Cardiac muscle cell (in vitro differentiated cells and primary cell): ENCODE measurements at regions not wholly inside any gene's neighbourhood (a gene's known extent, or its start where the extent isn't known, plus 50 kb on each side); places are given as distances from the start of the nearest gene placed in this dataset.

ENCODE experiments used
- DNase-seq, 2 donors: peaks; one replicate each; pipeline versions ENCODE4 v3.0.0 to v3.0.0-alpha.2; 2010 to 2017; ENCODE audit warnings: low read depth in 1 of 2, low spot score in 1 of 2
- H3K27ac ChIP-seq: fragments of 200-600 bp; sonication (generic); 2 replicates; pipeline ENCODE4 v1.5.1; 2016
- H3K27me3 ChIP-seq: fragments of 200-600 bp; sonication (generic); 2 replicates; pipeline ENCODE4 v1.6.0; 2016; ENCODE audit warnings: control low read depth
- H3K36me3 ChIP-seq: fragments of 200-600 bp; sonication (generic); 2 replicates; pipeline ENCODE4 v1.5.1; 2016; ENCODE audit warnings: control low read depth
- H3K4me1 ChIP-seq: fragments of 200-600 bp; sonication (generic); 2 replicates; pipeline ENCODE4 v1.8.1; 2017; ENCODE audit warnings: low read depth, mild to moderate bottlenecking, mixed run types
- H3K4me3 ChIP-seq: fragments of 200-600 bp; sonication (generic); 2 replicates; pipeline ENCODE4 v1.5.1; 2016; ENCODE audit warnings: mild to moderate bottlenecking
- H3K9me3 ChIP-seq: fragments of 200-600 bp; sonication (generic); 2 replicates; pipeline ENCODE4 v1.5.1; 2017; ENCODE audit warnings: low read depth, mild to moderate bottlenecking, control low read depth
- CTCF ChIP-seq: IDR thresholded peaks from 2 replicates; pipeline ENCODE4 v1.5.1; 2012; ENCODE audit warnings: low read depth, mild to moderate bottlenecking, low read length

GRCh38 chr5:89080467-89081116, 197.6 kb upstream of the MEF2C start:
- H3K27me3 ChIP-seq: no peaks in the 10 kb centered on the region
- no peak for DNase-seq
- no peak for TF ChIP-seq CTCF
- no peak overlapping the region for H3K27ac ChIP-seq
- H3K36me3 ChIP-seq: no peaks in the 10 kb centered on the region
- H3K4me1 ChIP-seq: no peaks in the 10 kb centered on the region
- no peak overlapping the region for H3K4me3 ChIP-seq
- no peaks in the 10 kb centered on the region for H3K9me3 ChIP-seq

GRCh38 chr5:89072842-89073672, 190.1 kb upstream of the MEF2C start:
- H3K9me3 ChIP-seq: no peaks in the 10 kb centered on the region
- no peaks in the 10 kb centered on the region for H3K27me3 ChIP-seq
- H3K36me3 ChIP-seq: no peaks in the 10 kb centered on the region
- no peak overlapping the region for H3K4me3 ChIP-seq
- DNase-seq: no peak
- TF ChIP-seq CTCF: no peak
- no peak overlapping the region for H3K27ac ChIP-seq
- H3K4me1 ChIP-seq: peaks cover 13% of the 10 kb centered on the region

GRCh38 chr5:89071941-89072331, 189.0 kb upstream of the MEF2C start:
- Histone ChIP-seq H3K36me3 (no peaks in the 10 kb centered on the region), H3K9me3 (no peaks in the 10 kb centered on the region), H3K4me3 (no peak overlapping the region), H3K27ac (no peak overlapping the region), H3K27me3 (no peaks in the 10 kb centered on the region), H3K4me1 (peaks cover 13% of the 10 kb centered on the region)
- DNase-seq: no peak
- no peak for TF ChIP-seq CTCF

- H3K27ac ChIP-seq: no peak overlapping the region
- H3K4me1 ChIP-seq: peaks cover 13% of the 10 kb centered on the region
- no peak for TF ChIP-seq CTCF
- no peak overlapping the region for H3K4me3 ChIP-seq
- no peak for DNase-seq
- no peaks in the 10 kb centered on the region for H3K9me3 ChIP-seq
- H3K36me3 ChIP-seq: no peaks in the 10 kb centered on the region
- no peaks in the 10 kb centered on the region for H3K27me3 ChIP-seq
Measured at GRCh38 chr5:89071101-89071940, 188.3 kb upstream of the MEF2C start.

GRCh38 chr5:89069591-89069990, 186.6 kb upstream of the MEF2C start:
- Histone ChIP-seq H3K4me1 (peaks cover 20% of the 10 kb centered on the region), H3K36me3 (no peaks in the 10 kb centered on the region), H3K9me3 (no peaks in the 10 kb centered on the region), H3K27ac (no peak overlapping the region), H3K4me3 (no peak overlapping the region), H3K27me3 (no peaks in the 10 kb centered on the region)
- no peak for TF ChIP-seq CTCF
- no peak for DNase-seq
